ENCODE measurements at regions not wholly inside any gene's neighbourhood (a gene's known extent, or its start where the extent isn't known, plus 50 kb on each side); places are given as distances from the start of the nearest gene placed in this dataset.

DNA sequence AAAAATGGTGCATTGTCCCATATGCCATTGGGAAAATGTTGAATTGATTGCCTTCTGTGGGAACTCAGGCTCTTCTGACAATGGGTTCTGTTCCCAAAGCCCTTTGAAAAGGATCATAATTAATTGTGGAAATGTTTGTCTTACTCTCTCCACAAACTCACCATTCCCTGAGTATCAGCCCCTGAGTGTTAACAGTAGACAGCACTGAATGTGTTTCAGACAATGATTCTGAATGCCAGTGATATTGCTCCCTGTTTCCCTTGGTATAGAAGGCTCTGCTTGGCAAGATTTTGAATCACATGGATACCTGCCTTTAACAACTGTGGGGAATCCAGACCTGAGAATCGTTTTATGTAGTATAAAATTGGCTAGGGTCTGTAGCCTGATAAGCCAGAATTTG lies 1096.8 kb downstream of the ADGRL2 start:
- WGBS, 2 donors = 40 to 79% methylated on average over 1 of the region's 1 CpG
- TF ChIP-seq POLR2A (IDR thresholded peaks at IDR 0.05) = no peak
- TF ChIP-seq EP300 (IDR thresholded peaks at IDR 0.05) = no peak
- TF ChIP-seq, protein P1, sequence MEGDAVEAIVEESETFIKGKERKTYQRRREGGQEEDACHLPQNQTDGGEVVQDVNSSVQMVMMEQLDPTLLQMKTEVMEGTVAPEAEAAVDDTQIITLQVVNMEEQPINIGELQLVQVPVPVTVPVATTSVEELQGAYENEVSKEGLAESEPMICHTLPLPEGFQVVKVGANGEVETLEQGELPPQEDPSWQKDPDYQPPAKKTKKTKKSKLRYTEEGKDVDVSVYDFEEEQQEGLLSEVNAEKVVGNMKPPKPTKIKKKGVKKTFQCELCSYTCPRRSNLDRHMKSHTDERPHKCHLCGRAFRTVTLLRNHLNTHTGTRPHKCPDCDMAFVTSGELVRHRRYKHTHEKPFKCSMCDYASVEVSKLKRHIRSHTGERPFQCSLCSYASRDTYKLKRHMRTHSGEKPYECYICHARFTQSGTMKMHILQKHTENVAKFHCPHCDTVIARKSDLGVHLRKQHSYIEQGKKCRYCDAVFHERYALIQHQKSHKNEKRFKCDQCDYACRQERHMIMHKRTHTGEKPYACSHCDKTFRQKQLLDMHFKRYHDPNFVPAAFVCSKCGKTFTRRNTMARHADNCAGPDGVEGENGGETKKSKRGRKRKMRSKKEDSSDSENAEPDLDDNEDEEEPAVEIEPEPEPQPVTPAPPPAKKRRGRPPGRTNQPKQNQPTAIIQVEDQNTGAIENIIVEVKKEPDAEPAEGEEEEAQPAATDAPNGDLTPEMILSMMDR (IDR thresholded peaks at IDR 0.05) = no peak
- TF ChIP-seq POLR2AphosphoS5 (IDR thresholded peaks at IDR 0.05) = no peak
- Histone ChIP-seq H3K27ac (no peak overlapping the region), H3K4me1 (no peaks in the 10 kb centered on the region), H3K4me3 (no peak overlapping the region), H3K36me3 (no peaks in the 10 kb centered on the region), H3K27me3 (no peaks in the 10 kb centered on the region), H3K9me3 (no peaks in the 10 kb centered on the region)
- intact Hi-C loops (cut with DNase I) = no loop called here
- DNase-seq = no peak

DNA sequence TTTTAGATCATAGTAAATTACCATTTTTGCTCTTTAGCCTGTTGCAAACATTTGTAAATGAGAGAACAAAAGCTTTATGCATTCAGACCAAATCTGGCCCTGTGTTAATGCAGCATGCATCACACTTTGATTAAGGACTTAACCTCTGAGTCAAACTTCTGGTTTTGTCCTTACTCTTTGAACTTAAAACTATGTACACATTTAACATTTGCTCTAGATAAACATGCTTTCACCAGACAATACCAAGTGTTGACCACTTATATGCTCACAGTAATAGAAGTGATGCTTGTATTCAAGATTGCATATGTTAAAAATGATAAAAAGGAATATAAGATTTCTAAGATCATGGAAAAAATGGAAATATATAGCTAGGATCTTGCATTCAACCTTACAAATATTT lies 1095.3 kb downstream of the ADGRL2 start:
- H3K27me3 ChIP-seq = no peaks in the 10 kb centered on the region
- intact Hi-C loops (cut with DNase I) = no loop called here
- no peak overlapping the region for H3K27ac ChIP-seq
- no peak for TF ChIP-seq POLR2A (IDR thresholded peaks at IDR 0.05)
- TF ChIP-seq POLR2AphosphoS5 (IDR thresholded peaks at IDR 0.05) = no peak
- TF ChIP-seq, protein P1 (IDR thresholded peaks at IDR 0.05) = no peak
- TF ChIP-seq EP300 (IDR thresholded peaks at IDR 0.05) = no peak
- no peak for DNase-seq
- no peak overlapping the region for H3K4me3 ChIP-seq
- H3K36me3 ChIP-seq = no peaks in the 10 kb centered on the region
- no peaks in the 10 kb centered on the region for H3K9me3 ChIP-seq
- H3K4me1 ChIP-seq = no peaks in the 10 kb centered on the region

DNA sequence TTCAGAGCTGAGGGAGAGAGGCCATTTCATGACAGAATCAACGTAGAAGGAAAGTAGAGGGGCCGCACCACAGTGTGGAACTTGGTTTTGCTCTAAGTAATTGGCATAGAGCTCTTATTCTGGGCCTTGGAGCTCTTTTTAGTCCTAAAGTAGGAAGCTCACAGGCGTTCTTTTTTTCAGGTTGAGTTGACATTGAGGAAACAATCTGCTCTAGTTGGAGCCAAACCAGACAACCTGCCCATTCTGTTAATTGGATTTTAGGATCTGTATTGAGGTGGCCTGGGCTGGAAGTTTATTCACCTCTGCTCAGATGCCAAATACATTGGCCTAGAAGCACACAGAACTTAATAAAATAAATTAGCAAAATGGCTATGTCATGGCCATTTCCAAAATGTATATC lies 1093.9 kb downstream of the ADGRL2 start:
- H3K9me3 ChIP-seq = no peaks in the 10 kb centered on the region
- 82 to 88% methylated on average over 3 of the region's 3 CpGs for WGBS, 2 donors
- intact Hi-C loops (cut with DNase I) = no loop called here
- TF ChIP-seq POLR2AphosphoS5 (IDR thresholded peaks at IDR 0.05) (no peak), POLR2A (IDR thresholded peaks at IDR 0.05) (no peak), EP300 (IDR thresholded peaks at IDR 0.05) (no peak)
- TF ChIP-seq, protein P1 (IDR thresholded peaks at IDR 0.05) = no peak
- no peaks in the 10 kb centered on the region for H3K4me1 ChIP-seq
- no peak for DNase-seq
- no peaks in the 10 kb centered on the region for H3K27me3 ChIP-seq
- no peak overlapping the region for H3K27ac ChIP-seq
- H3K36me3 ChIP-seq = no peaks in the 10 kb centered on the region
- H3K4me3 ChIP-seq = no peak overlapping the region

DNA sequence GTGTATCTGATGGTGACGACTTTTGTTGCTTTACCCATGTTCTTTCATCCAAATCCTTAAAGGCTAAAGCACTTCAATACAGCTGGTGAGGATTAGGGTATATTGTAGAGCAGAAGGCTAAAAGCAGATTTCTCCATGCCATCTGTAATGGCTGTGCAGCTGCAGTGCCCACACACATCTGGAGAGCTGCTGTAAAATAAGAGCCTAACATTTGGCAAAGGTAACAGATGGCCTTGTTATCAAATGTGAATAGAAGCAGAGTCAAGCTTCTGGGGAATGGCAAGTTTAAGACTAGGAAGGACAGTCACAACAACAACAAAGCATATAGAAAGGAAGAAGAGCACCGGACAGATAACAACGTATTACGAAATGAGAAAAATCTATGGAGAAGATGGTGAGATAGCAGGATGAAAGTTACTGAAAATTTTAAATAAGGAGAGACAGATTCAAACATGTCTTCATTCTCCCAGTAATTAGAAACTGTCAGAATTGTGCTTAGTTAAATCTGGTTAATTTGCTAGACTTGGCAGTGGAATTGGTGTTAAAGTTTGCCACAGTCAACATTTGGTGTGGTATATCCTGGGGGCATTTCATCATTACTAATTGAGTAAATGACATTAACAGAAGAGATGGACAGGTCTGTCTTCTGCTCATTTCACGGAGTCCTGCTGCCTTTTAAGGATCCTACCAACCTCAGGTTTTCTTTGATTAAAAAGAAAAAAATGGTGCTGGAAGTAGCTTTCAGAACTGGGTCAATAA lies 1093.2 kb downstream of the ADGRL2 start:
- no peak for DNase-seq
- TF ChIP-seq POLR2AphosphoS5 (IDR thresholded peaks at IDR 0.05) (no peak), EP300 (IDR thresholded peaks at IDR 0.05) (no peak), POLR2A (IDR thresholded peaks at IDR 0.05) (no peak)
- TF ChIP-seq, protein P1 (IDR thresholded peaks at IDR 0.05) = no peak
- 89 to 93% methylated on average over 5 of the region's 5 CpGs for WGBS, 2 donors
- Histone ChIP-seq H3K4me1 (no peaks in the 10 kb centered on the region), H3K9me3 (no peaks in the 10 kb centered on the region), H3K36me3 (no peaks in the 10 kb centered on the region), H3K27ac (no peak overlapping the region), H3K27me3 (no peaks in the 10 kb centered on the region), H3K4me3 (no peak overlapping the region)
- intact Hi-C loops (cut with DNase I) = no loop called here

DNA sequence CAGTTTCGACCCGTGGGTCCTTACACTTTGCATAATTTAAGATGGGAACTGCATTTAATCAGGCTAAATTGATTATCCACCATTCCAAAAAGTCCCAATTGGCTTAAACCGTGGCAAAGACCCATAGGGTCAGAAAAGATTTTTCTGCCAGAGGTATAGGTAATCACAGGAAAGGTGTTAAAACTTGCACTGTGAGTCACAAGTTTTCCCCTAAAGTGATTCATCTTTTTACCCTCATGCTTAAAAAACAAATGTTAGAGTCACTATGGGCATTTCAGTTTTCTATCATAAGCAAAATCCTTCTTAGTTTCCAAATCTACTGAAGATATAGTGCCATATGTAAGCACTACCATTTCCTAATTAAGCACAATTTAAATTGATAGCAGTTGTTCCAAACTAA lies 1079.8 kb downstream of the ADGRL2 start:
- H3K4me1 ChIP-seq = no peaks in the 10 kb centered on the region
- H3K36me3 ChIP-seq = no peaks in the 10 kb centered on the region
- no peak for DNase-seq
- no peak overlapping the region for H3K4me3 ChIP-seq
- H3K9me3 ChIP-seq = no peaks in the 10 kb centered on the region
- no peaks in the 10 kb centered on the region for H3K27me3 ChIP-seq
- TF ChIP-seq POLR2A (IDR thresholded peaks at IDR 0.05) (no peak), EP300 (IDR thresholded peaks at IDR 0.05) (no peak), POLR2AphosphoS5 (IDR thresholded peaks at IDR 0.05) (no peak)
- TF ChIP-seq, protein P1 (IDR thresholded peaks at IDR 0.05) = no peak
- 60 to 67% methylated on average over 3 of the region's 3 CpGs for WGBS, 2 donors
- intact Hi-C loops (cut with DNase I) = no loop called here
- H3K27ac ChIP-seq = no peak overlapping the region
